ENCODE measurements at regions not wholly inside any gene's neighbourhood (a gene's known extent, or its start where the extent isn't known, plus 50 kb on each side); places are given as distances from the start of the nearest gene placed in this dataset.

DNA sequence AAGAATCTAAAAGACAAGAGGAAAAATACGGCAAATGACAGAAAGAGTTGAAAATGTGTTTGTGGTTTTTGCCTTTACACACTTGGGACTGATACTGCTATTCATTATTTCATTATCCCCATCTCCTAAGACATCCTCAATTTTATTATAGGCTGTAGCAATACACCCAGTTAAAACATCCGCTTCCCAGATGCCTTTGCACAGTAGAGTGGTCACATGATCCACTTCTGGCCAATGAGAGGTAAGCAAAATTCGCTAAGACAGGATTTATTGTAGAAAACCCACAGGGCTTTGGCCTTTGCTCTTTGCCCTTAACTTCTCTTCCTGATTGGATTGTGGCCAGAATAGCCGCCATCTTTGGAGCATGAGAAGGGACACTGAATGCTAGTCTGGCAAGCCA is 53.2 kb upstream of the BOC start:
- TF ChIP-seq EZH2 (IDR thresholded peaks at IDR 0.05; ENCODE audit: low read length, unreplicated experiment): no peak
- TF ChIP-seq, protein P1, sequence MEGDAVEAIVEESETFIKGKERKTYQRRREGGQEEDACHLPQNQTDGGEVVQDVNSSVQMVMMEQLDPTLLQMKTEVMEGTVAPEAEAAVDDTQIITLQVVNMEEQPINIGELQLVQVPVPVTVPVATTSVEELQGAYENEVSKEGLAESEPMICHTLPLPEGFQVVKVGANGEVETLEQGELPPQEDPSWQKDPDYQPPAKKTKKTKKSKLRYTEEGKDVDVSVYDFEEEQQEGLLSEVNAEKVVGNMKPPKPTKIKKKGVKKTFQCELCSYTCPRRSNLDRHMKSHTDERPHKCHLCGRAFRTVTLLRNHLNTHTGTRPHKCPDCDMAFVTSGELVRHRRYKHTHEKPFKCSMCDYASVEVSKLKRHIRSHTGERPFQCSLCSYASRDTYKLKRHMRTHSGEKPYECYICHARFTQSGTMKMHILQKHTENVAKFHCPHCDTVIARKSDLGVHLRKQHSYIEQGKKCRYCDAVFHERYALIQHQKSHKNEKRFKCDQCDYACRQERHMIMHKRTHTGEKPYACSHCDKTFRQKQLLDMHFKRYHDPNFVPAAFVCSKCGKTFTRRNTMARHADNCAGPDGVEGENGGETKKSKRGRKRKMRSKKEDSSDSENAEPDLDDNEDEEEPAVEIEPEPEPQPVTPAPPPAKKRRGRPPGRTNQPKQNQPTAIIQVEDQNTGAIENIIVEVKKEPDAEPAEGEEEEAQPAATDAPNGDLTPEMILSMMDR (conservative IDR thresholded peaks at IDR 0.05; ENCODE audit: low read depth, low read length): no peak
